ENCODE measurements at regions not wholly inside any gene's neighbourhood (a gene's known extent, or its start where the extent isn't known, plus 50 kb on each side); places are given as distances from the start of the nearest gene placed in this dataset.
A peak's percentile ranks its signal among the peaks of the same experiment; 100 is the strongest.

- no peak for DNase-seq
- no peaks in the 10 kb centered on the region for H3K27me3 ChIP-seq (ENCODE audit: control insufficient read depth, insufficient read depth, low read length)
- no peak overlapping the region for H3K4me3 ChIP-seq (ENCODE audit: insufficient read depth, low read depth, low read length)
- H3K36me3 ChIP-seq (replicated peaks; ENCODE audit: control insufficient read depth, insufficient read depth, low read length): no peaks in the 10 kb centered on the region
These were observed 138.5 kb downstream of the RBM26 start for GRCh38 chr13:79267560-79267959.

DNA sequence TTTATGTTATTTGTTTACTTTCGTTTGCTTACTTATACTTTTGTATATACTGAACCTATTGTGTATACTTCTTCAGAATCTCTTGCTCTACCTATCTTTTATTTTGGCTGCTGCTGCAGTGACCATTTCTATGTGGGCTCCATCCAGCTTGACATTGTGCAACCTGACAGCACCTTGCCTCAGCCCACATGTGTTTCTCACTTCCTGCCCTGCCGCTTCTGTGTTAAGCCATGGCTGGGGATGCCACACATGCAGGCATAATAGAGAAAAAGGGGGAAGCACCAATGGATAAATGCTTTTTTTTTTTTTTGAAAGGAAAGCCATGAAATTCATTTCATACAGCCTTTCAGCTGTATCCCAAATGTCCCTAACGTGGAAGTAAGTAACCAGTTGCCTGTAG is 147.6 kb downstream of the RBM26 start:
- Histone ChIP-seq H3K36me3 (replicated peaks; ENCODE audit: control insufficient read depth, insufficient read depth, low read length) (no peaks in the 10 kb centered on the region), H3K27me3 (ENCODE audit: control insufficient read depth, insufficient read depth, low read length) (no peaks in the 10 kb centered on the region), H3K4me3 (ENCODE audit: insufficient read depth, low read depth, low read length) (no peak overlapping the region)
- DNase-seq: no peak

- Histone ChIP-seq H3K27me3 (ENCODE audit: control insufficient read depth, insufficient read depth, low read length) (no peaks in the 10 kb centered on the region), H3K36me3 (replicated peaks; ENCODE audit: control insufficient read depth, insufficient read depth, low read length) (no peaks in the 10 kb centered on the region), H3K4me3 (ENCODE audit: insufficient read depth, low read depth, low read length) (no peak overlapping the region)
- no peak for DNase-seq
These were observed 159.5 kb downstream of the RBM26 start for GRCh38 chr13:79246578-79246949.

- Histone ChIP-seq H3K27me3 (ENCODE audit: control insufficient read depth, insufficient read depth, low read length) (no peaks in the 10 kb centered on the region), H3K36me3 (replicated peaks; ENCODE audit: control insufficient read depth, insufficient read depth, low read length) (no peaks in the 10 kb centered on the region), H3K4me3 (ENCODE audit: insufficient read depth, low read depth, low read length) (no peak overlapping the region)
- DNase-seq: no peak
These were observed 160.0 kb downstream of the RBM26 start for GRCh38 chr13:79245937-79246577.

DNA sequence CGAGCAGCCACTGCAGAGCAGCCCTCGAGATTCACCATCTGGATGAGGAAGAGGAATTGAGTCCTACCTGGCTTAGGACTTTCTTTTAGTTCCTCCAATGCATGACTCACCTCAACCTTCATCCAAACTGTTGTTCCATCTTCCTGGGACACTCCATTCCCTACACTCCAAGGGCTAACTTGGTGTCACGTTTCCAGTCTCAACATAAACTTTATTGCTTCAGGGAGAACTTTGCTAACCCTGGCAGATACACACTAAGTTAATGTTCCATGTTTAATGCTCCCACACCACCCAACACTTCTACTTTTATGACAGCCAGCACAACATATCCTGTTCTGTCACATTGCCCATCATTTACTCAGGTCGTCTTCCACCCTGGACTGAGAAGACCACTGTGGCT is 164.4 kb downstream of the RBM26 start:
- Histone ChIP-seq H3K4me3 (ENCODE audit: insufficient read depth, low read depth, low read length) (no peak overlapping the region), H3K36me3 (replicated peaks; ENCODE audit: control insufficient read depth, insufficient read depth, low read length) (no peaks in the 10 kb centered on the region)
- no peak for DNase-seq

DNA sequence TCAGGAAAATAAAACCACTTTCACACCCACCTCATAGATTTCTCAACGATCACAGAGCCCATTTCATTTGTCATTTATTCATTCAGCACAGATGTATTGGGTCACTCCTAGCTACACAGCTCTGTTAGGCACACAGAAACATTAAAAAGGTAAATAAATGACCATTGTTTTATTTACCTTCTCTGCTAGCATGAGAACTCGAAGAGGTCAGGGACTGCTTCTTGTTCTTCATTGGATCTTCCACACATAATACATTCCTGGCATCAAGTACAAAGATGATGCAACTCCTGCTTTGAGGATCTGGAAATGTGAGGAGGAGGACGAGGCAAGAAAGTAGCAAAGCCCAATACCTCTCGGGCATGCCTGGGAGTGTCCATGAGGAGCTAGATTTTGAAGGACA is 168.1 kb downstream of the RBM26 start:
- H3K36me3 ChIP-seq (replicated peaks; ENCODE audit: control insufficient read depth, insufficient read depth, low read length): no peaks in the 10 kb centered on the region
- DNase-seq: no peak
- H3K4me3 ChIP-seq (ENCODE audit: insufficient read depth, low read depth, low read length): no peak overlapping the region
- H3K27me3 ChIP-seq (ENCODE audit: control insufficient read depth, insufficient read depth, low read length): no peaks in the 10 kb centered on the region

More for the DNA sequence above, 164.4 kb downstream of the RBM26 start:
- no peaks in the 10 kb centered on the region for H3K27me3 ChIP-seq (ENCODE audit: control insufficient read depth, insufficient read depth, low read length)

GRCh38 chr13:79231887-79232286 is 174.2 kb downstream of the RBM26 start:
- Histone ChIP-seq H3K36me3 (replicated peaks; ENCODE audit: control insufficient read depth, insufficient read depth, low read length) (no peaks in the 10 kb centered on the region), H3K27me3 (ENCODE audit: control insufficient read depth, insufficient read depth, low read length) (no peaks in the 10 kb centered on the region), H3K4me3 (ENCODE audit: insufficient read depth, low read depth, low read length) (no peak overlapping the region)
- DNase-seq: no peak

GRCh38 chr13:79229761-79230160 is 176.3 kb downstream of the RBM26 start:
- Histone ChIP-seq H3K27me3 (ENCODE audit: control insufficient read depth, insufficient read depth, low read length) (no peaks in the 10 kb centered on the region), H3K4me3 (ENCODE audit: insufficient read depth, low read depth, low read length) (no peak overlapping the region), H3K36me3 (replicated peaks; ENCODE audit: control insufficient read depth, insufficient read depth, low read length) (no peaks in the 10 kb centered on the region)
- DNase-seq: no peak

DNA sequence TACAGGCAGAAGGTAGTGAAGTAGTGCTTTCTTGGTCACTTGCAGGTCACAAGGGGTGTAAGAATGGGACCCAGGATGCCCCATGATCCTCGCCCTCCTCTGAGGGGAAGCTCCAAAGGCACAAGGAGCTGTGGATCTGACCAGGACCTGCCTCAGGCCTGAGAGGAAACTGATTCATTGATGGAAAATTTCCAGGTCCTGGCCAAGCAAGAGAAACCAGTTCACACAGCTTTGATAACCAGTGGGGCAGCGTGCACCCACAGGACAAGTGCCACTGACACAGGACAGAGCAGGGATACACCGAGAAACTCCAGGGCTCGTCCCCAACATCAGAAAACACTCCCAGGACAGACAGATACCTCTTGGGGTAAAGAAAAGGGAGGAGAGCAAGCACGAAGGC is 177.1 kb downstream of the RBM26 start:
- DNase-seq: no peak
- no peaks in the 10 kb centered on the region for H3K36me3 ChIP-seq (replicated peaks; ENCODE audit: control insufficient read depth, insufficient read depth, low read length)
- H3K4me3 ChIP-seq (ENCODE audit: insufficient read depth, low read depth, low read length): no peak overlapping the region
- H3K27me3 ChIP-seq (ENCODE audit: control insufficient read depth, insufficient read depth, low read length): no peaks in the 10 kb centered on the region

GRCh38 chr13:79227418-79227817 is 178.6 kb downstream of the RBM26 start:
- Histone ChIP-seq H3K36me3 (replicated peaks; ENCODE audit: control insufficient read depth, insufficient read depth, low read length) (no peaks in the 10 kb centered on the region), H3K4me3 (ENCODE audit: insufficient read depth, low read depth, low read length) (no peak overlapping the region), H3K27me3 (ENCODE audit: control insufficient read depth, insufficient read depth, low read length) (no peaks in the 10 kb centered on the region)
- no peak for DNase-seq

DNA sequence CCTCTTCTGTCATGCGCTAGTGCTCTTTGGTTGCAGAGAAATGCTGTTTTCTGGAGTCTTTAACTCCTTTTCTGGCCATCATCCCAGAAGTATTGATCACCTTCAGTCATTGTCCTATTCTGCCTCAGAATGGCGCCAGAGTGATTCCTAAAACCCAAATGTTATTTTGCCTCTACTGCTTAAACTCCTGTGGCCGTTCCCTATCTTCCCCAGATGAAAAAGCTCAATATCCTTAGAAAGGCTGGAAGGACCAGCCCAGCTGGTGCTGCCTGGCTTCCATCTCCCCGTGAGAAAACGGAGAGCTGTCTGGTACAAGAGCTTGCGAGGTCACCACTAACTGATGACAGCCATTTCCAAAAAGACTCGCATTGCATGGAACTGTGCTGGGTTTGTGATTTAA is 179.1 kb downstream of the RBM26 start:
- Histone ChIP-seq H3K27me3 (ENCODE audit: control insufficient read depth, insufficient read depth, low read length) (no peaks in the 10 kb centered on the region), H3K4me3 (ENCODE audit: insufficient read depth, low read depth, low read length) (no peak overlapping the region), H3K36me3 (replicated peaks; ENCODE audit: control insufficient read depth, insufficient read depth, low read length) (no peaks in the 10 kb centered on the region)
- peak; percentile 7 for DNase-seq

GRCh38 chr13:79226250-79226649 is 179.8 kb downstream of the RBM26 start:
- Histone ChIP-seq H3K27me3 (ENCODE audit: control insufficient read depth, insufficient read depth, low read length) (no peaks in the 10 kb centered on the region), H3K4me3 (ENCODE audit: insufficient read depth, low read depth, low read length) (no peak overlapping the region), H3K36me3 (replicated peaks; ENCODE audit: control insufficient read depth, insufficient read depth, low read length) (no peaks in the 10 kb centered on the region)
- no peak for DNase-seq

- no peak overlapping the region for H3K4me3 ChIP-seq (ENCODE audit: insufficient read depth, low read depth, low read length)
- no peak for DNase-seq
These were observed 180.4 kb downstream of the RBM26 start for GRCh38 chr13:79225487-79226232.

GRCh38 chr13:79222427-79223205 is 183.4 kb downstream of the RBM26 start:
- Histone ChIP-seq H3K36me3 (replicated peaks; ENCODE audit: control insufficient read depth, insufficient read depth, low read length) (no peaks in the 10 kb centered on the region), H3K4me3 (ENCODE audit: insufficient read depth, low read depth, low read length) (no peak overlapping the region), H3K27me3 (ENCODE audit: control insufficient read depth, insufficient read depth, low read length) (no peaks in the 10 kb centered on the region)
- DNase-seq: no peak

More at GRCh38 chr13:79225487-79226232, 180.4 kb downstream of the RBM26 start:
- Histone ChIP-seq H3K27me3 (ENCODE audit: control insufficient read depth, insufficient read depth, low read length) (no peaks in the 10 kb centered on the region), H3K36me3 (replicated peaks; ENCODE audit: control insufficient read depth, insufficient read depth, low read length) (no peaks in the 10 kb centered on the region)

DNA sequence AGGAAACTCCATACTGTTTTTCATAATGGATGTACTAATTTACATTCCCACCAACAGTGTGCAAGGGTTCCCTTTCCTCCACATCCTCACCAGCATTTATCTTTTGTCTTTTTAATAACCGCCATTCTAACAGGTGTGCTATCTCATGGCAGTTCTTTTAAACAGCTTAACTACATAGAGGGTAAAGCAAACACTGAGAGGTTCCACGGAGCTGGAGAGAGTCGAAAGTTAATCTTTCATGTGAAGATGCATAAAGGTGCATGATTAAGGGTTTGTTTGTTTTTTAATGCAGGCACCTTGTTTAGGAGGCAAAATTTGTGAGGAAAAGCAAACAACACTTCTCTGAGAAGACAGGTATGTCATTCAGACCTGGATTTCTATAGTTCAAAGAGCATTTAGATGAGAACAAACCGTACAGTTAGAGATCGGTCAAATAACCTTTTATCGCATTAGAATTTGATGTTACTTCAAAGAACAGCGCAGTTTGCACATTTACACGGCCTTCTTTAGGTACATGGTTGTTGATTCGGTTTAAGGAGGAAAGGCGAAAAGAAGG is 193.9 kb downstream of the RBM26 start:
- Histone ChIP-seq H3K36me3 (replicated peaks; ENCODE audit: control insufficient read depth, insufficient read depth, low read length) (no peaks in the 10 kb centered on the region), H3K27me3 (ENCODE audit: control insufficient read depth, insufficient read depth, low read length) (no peaks in the 10 kb centered on the region), H3K4me3 (ENCODE audit: insufficient read depth, low read depth, low read length) (no peak overlapping the region)
- DNase-seq: no peak
